WERI-Rb-1 (cell line): ENCODE measurements at regions not wholly inside any gene's neighbourhood (a gene's known extent, or its start where the extent isn't known, plus 50 kb on each side); places are given as distances from the start of the nearest gene placed in this dataset.

Source experiments
- DNase-seq: peaks from one replicate; pipeline ENCODE4 v3.0.0-alpha.2; 2020
- H3K27ac ChIP-seq: fragments of 250-450 bp; sonication (Bioruptor Pico); 2 replicates; pipeline ENCODE4 v1.5.1; 2020; ENCODE audit warnings: mild to moderate bottlenecking, moderate library complexity
- H3K27me3 ChIP-seq: fragments of 250-450 bp; sonication (Bioruptor Pico); 2 replicates; pipeline ENCODE4 v1.5.1; 2021; ENCODE audit warnings: mild to moderate bottlenecking, low read depth, moderate library complexity; ENCODE audit not compliant: insufficient read depth, severe bottlenecking
- H3K36me3 ChIP-seq: fragments of 250-450 bp; sonication (Bioruptor Pico); 2 replicates; pipeline ENCODE4 v1.5.1; 2020; ENCODE audit warnings: mild to moderate bottlenecking, moderate library complexity
- H3K4me3 ChIP-seq: 2 replicates; pipeline ENCODE4 v1.5.1; 2011; ENCODE audit warnings: low read depth, mild to moderate bottlenecking, control low read depth, low read length
- H3K9me3 ChIP-seq: fragments of 250-450 bp; sonication (Bioruptor Pico); 2 replicates; pipeline ENCODE4 v1.5.1; 2021; ENCODE audit warnings: mild to moderate bottlenecking, moderate library complexity; ENCODE audit not compliant: severe bottlenecking
- CTCF ChIP-seq: IDR thresholded peaks from 2 replicates; pipeline ENCODE4 v1.5.1; 2011; ENCODE audit warnings: low read depth, mild to moderate bottlenecking, control low read depth, inconsistent platforms, low read length

- Histone ChIP-seq H3K4me3 (no peak overlapping the region), H3K36me3 (no peaks in the 10 kb centered on the region), H3K9me3 (no peaks in the 10 kb centered on the region), H3K27me3 (no peaks in the 10 kb centered on the region), H3K27ac (no peak overlapping the region)
- no peak for DNase-seq
- TF ChIP-seq CTCF, result no peak
Measured at GRCh38 chr1:60345049-60345448, 271.5 kb upstream of the C1orf87 start.

GRCh38 chr1:60343736-60344135, 270.2 kb upstream of the C1orf87 start:
- Histone ChIP-seq H3K27me3 (no peaks in the 10 kb centered on the region), H3K36me3 (no peaks in the 10 kb centered on the region), H3K27ac (no peak overlapping the region), H3K4me3 (no peak overlapping the region), H3K9me3 (no peaks in the 10 kb centered on the region)
- DNase-seq, result no peak
- no peak for TF ChIP-seq CTCF

GRCh38 chr1:60342569-60342968, 269.0 kb upstream of the C1orf87 start:
- no peak for DNase-seq
- Histone ChIP-seq H3K4me3 (no peak overlapping the region), H3K27ac (no peak overlapping the region), H3K9me3 (no peaks in the 10 kb centered on the region), H3K36me3 (no peaks in the 10 kb centered on the region), H3K27me3 (no peaks in the 10 kb centered on the region)
- TF ChIP-seq CTCF, result no peak

GRCh38 chr1:60341274-60341673, 267.7 kb upstream of the C1orf87 start:
- Histone ChIP-seq H3K27me3 (no peaks in the 10 kb centered on the region), H3K27ac (no peak overlapping the region), H3K9me3 (no peaks in the 10 kb centered on the region), H3K36me3 (no peaks in the 10 kb centered on the region), H3K4me3 (no peak overlapping the region)
- DNase-seq, result no peak
- no peak for TF ChIP-seq CTCF

GRCh38 chr1:60331647-60332046, 258.1 kb upstream of the C1orf87 start:
- Histone ChIP-seq H3K36me3 (no peaks in the 10 kb centered on the region), H3K9me3 (no peaks in the 10 kb centered on the region), H3K27ac (no peak overlapping the region), H3K4me3 (no peak overlapping the region), H3K27me3 (no peaks in the 10 kb centered on the region)
- TF ChIP-seq CTCF, result no peak
- no peak for DNase-seq

GRCh38 chr1:60329651-60330050, 256.1 kb upstream of the C1orf87 start:
- TF ChIP-seq CTCF, result no peak
- no peak for DNase-seq

More at GRCh38 chr1:60329651-60330050, 256.1 kb upstream of the C1orf87 start:
- no peak overlapping the region for H3K27ac ChIP-seq
- no peaks in the 10 kb centered on the region for H3K36me3 ChIP-seq
- no peaks in the 10 kb centered on the region for H3K9me3 ChIP-seq
- no peak overlapping the region for H3K4me3 ChIP-seq
- no peaks in the 10 kb centered on the region for H3K27me3 ChIP-seq
